Activated T-cell treated with anti-CD3 and anti-CD28 coated beads for 24 hours (primary cell): ENCODE measurements at regions not wholly inside any gene's neighbourhood (a gene's known extent, or its start where the extent isn't known, plus 50 kb on each side); places are given as distances from the start of the nearest gene placed in this dataset.
"Not testable (repeated sequence)": the region's sequence is repeated elsewhere in the genome, so short reads cannot be mapped to it uniquely, and the experiment has no call there.

Experiments used
- DNase-seq: peaks from one replicate; pipeline ENCODE4 v3.0.0-alpha.2; 2020; ENCODE audit warnings: low read depth

DNA sequence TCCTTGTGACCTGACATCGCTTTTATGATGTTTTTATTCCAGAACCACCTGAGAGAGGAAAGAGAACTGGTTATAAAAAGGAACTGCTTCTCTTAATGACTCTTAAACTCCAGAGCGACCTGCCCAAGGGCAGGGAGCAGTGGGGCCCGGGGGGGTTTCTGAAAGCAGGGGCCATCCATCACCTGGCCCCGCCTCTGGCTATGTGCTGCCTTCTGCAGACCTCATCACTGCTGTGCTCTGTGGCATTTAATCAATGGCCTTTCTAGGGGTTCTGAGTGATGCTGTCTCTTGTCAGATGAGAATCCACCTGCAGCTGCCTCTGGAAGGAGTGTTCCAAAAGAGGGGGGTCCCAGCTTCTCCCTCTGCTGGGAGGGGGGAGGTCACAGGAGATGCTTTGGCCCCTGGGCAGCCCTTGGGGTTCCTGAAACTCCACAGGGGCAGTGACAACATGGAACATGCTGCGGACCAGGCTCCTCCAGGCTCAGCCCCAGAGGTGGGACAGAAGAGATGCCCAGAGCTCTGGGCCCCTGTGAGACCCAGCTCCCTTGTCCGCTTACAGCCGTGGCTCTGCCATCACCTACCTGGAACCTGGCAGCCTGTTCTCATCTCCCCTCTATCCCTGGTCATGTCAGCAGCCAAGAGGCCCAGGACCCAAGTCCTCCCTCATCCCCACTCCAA, 177.1 kb upstream of the SULF2 start:
- DNase-seq: no peak

DNA sequence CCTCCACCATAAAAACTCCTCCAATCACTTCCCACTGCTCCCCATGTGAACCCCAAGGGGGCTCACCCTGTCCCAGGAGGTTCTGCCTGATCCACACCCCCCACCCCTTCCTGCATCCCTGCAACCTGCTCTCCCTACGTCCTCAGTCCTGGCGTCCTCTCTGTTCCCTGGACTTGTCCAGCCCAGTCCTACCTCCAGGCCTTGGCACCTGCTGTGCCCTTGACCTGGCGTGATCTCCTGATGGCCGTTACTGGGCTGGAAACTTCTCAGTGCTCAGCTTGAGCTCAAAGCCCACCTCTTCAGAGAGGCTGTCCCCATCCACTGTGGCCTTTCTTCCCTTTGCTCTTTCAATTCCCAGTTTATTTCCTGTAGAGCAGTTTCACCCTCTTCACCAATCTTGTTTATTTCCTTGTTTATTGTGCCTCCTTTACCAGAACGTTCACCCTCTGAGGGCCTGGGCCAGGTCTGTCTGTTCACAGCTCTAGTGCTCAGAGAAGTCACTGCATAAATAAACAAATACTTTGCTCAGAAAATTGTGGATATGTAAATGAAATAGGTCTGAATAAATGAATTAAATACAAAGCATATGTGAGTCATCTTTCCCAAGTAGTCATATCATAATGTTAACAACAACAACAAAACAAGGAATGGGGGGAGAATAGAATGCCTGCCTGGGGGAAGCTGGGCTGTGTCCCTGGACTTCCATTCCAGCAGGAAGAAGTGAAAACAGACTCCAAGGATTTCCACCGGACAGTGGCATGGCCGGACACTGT, 175.7 kb upstream of the SULF2 start:
- no peak for DNase-seq

DNA sequence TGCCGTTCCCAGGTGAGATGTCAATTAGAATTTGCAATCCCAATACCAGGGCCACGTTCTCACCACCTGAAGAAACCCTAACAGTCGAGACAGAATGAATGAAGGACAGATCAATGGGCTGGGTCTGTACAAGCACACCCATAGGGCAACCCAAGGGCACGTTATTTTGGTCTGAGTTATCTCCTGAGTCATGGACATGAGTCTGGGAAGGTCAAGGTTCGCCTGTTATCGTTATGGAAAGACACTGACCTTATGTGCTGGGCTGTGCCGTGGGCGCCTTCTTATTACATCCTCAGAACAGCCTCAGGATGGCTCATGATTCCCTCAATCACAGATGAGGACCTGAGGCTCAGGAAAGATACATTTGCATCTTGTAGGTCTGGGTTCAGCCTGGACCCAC, 175.0 kb upstream of the SULF2 start:
- DNase-seq: no peak

DNA sequence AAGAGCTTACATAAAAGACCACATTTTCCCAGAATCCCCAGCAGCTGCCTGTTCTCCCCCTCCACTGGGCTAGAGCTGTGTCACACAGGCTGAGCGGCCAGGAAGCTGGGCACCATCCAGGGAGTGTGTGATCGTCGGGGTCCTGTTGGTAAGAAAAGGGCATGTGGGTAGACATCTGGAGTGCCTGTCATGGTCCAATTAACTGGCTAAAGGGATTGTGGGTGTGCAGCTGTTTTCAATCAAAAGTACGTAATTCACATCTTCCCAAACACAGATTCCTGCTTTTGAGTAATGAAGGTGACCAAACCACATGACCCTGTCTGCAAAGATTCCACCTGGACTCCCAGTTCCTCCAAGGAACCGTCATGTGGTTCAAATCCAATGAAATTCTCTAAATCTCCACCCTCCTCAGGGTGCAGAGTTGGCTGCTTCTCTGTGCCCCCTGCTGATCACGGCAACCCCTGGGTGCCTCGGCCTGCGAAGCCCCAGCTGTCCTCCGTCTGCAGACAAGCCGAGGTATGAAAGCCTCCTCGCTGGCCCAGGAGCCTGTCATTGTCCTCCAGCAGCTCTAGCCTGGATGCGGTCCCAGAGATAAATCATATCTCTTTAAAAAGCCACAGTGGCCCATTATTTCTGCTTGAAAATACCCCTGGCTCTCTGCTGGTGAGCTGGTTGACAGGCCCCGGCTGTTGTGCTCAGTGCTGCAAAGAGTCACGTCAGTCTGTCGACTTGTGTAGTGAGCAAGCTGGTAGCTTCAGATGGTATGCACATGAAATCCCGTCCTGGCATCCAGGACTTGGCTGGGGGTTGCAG, 172.9 kb upstream of the SULF2 start:
- DNase-seq: not testable (repeated sequence)

DNA sequence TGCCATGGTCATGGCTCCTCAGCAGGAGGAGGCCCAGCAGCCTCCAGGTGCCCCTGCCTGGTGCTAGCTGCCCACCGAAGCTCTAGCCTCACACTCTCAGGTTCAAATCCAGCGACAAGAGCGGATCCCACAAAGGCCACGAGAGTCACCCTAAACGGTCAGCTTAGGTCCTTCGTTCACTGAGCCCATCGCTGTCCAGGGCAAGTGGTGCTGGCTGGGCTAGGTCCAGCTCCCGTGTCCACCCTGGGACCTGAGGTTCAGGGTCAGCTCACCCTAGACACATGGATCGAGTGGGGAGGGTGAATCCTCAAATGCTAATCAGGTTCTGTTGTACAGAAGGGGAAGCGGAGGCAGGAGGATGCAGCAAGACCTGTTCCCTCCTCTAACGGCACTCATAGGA, 171.9 kb upstream of the SULF2 start:
- no peak for DNase-seq

DNA sequence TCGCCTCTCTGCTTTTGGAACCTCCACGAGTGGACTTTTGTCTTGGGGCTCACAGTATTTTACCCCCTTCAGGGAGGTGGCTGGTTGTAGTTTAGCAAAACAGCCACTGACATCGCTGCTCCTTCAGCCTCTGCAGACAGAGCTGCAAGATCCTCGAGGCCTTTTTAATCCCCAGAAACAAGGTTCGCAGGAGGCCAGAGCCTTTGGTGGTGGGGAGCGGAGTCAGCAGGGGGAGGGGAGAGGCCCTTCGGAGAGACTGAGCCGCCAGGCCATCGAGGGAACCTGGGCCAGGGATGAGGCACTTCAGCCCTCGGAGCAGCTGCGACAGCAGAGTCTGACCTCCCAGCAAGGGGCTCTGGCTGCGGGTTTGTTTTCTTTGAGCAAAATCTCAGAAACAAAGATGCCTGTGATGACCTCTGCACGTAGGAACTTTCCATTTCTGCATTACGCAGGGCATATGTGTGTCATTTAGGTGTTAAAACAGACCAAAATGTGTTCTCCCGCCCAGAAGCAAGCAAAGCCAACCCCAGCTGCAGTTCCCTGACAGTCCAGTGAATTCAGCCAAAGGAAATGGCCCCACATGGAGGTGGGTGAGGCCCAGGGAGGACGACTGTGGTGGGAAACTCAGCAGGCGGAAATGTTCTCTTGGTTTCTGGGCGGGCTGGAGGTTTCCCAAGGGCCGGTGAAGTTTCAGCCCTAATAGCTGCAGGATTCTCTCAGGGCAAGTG, 171.2 kb upstream of the SULF2 start:
- DNase-seq: no peak

DNA sequence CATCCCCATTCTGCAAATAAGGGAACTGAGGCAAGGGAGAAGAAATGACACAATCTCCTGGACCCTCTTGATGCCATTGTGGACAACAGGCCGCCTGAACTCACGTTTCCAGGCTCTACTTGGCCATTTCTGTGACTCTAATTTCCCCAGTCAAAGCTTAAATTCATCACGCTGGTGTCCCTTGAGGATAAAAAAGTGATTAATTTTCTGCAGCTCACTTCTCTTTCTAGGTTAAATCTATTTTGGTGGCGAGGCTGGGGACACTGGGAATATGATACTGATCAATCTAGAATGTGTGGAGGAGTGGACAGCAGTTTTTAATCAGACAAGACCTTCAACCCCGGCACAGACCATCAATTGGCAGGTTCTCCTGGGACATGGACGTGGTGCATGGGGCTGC, 168.2 kb upstream of the SULF2 start:
- DNase-seq: no peak

DNA sequence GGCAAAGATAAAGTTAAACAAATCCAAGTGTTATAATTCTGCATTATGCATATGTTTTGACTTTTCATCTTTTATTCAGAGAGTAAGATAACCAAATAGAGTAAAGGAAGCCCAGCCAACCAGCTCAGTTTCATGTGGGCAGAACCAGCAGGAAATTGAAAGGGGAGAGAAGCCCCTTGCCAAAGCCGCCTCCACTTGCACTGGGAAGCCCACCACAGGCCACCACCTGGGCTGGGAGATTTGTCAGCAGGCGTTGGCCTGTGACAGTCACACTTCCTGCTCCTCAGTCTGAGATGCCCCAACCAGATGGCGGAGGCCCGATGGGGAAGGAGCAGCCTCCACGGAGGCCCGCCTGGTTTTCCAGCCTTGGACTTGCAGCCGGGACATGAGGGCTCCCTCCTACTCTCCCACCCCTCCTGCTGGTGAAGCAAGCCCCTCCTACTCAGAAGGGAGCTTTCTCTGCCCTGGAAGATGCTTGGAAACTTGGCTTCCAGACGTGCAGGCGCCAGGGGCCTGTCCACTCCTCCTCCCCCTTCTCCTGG, 166.8 kb upstream of the SULF2 start:
- no peak for DNase-seq

DNA sequence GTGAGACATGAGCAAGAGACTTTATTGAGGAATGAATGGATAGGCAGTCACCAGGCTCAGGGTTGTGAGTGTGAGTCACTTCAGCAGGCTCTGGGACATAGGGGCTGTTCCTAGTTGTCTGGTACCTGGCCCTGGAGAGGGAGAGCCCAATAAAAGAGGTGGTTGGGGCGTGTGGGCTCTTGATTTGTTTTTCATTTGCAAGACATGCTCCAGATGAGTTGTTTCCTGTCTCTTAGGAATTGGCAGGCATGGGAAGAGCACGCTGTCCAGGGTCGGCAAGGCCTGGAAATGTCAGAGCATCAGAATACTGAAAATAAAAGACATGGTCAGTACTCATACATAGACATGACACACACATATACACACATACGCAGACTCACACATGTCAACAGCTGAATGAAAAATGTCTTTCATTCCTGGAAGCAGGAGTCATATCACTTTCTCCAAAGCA, 166.3 kb upstream of the SULF2 start:
- no peak for DNase-seq

DNA sequence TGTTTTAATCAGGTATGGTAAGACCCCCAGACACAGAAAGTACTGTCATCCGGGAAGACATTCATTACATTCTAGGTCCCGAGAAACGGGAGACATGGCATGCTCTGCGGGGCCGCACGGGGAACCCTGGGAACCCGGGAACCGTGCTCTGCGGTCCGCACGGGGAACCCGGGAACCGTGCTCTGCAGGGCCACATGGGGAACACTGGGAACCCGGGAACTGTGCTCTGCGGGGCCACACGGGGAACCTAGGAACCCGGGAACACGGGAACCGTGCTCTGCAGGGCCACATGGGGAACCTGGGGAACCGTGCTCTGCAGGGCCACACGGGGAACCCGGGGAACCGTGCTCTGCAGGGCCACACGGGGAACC, 165.6 kb upstream of the SULF2 start:
- DNase-seq: no peak

DNA sequence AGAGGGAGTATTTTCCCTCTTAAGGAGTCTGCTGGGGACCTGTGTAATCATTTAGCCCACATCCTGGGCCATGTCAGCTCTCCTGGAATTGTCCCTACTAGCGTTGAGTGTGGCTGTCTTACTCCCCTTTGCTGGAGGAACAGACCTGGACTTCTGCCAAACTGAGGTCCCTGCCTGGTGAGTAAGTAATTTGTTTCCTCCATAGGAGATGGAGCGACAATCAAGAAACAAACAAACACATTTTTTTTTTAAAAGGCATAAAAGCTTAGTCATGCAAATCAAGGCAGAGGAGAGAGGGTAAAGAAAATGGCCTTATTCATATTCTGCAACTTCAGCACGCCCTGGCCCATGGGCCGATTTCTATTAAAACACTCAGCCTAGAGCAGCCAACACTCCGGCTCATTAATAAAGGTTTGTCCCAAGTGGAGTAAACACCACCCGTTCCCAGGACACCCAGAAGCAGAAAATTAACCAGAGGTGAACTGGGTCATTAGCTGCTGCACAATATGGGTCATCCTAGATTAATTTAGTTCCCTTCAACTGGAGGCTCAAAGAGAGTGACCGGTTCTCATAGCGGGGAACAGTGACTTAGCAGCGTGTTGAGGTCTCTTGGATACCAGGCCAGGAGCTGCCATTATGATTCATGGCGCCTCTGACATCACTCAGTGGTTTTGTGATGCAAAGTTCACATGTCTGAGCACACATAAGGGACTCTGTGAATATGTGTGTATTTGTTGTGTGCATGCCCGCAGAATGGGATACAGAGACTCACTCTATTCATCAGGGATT, 165.0 kb upstream of the SULF2 start:
- no peak for DNase-seq

DNA sequence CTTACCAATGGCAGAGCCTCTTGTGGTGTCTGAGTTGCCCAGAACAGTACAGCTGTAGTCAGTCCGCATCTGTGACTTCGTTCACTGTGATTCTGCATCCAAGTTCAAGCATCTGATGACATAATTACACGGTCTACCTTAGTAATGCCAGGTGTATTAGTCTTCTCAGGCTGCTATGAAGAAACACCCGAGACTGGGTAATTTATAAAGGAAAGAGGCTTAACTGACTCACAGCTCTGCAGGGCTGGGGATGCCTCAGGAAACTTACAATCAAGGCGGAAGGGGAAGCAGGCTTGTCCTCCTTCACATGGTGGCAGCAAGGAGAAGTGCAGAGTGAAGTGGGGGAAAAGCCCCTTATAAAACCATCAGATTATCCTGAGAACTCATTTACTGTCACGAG, 163.9 kb upstream of the SULF2 start:
- DNase-seq: no peak

DNA sequence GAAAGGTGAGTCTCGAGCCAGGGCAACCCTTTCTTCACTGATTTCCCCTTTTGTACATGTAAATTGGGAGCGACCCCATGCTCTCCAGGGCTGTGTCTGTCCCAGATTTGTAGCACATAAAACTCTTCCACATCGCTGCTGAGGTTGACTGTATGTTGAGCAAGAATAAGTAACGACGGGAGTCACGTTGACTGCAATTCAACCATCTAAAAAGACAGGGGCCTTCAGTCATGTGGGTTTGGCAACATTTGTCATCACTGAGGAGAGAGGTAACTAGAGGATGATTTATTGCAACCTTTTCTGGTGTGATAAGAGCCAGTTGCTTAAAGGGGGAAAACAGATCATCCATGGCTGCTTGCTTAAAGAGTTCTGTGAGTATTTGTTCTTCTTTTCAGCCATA, 159.4 kb upstream of the SULF2 start:
- no peak for DNase-seq

DNA sequence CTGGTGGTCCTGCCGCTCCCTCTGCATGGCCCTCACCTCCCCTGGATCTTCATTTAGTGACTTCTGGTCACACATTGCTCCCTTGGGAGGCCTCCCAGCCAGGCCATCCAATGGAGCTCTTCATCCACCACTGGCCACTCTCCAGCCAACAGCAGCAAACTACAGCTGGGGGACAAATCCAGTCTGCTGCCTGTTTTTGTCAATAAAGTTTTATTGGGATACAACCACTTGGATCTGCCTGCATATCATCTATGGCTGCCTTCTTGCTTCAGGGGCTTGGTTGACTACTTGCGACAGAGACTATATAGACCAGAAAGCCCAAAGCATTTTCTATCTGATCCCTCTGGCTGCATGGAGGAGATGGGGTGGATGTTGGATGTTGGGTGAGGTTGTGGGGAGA, 156.6 kb upstream of the SULF2 start:
- DNase-seq: no peak

DNA sequence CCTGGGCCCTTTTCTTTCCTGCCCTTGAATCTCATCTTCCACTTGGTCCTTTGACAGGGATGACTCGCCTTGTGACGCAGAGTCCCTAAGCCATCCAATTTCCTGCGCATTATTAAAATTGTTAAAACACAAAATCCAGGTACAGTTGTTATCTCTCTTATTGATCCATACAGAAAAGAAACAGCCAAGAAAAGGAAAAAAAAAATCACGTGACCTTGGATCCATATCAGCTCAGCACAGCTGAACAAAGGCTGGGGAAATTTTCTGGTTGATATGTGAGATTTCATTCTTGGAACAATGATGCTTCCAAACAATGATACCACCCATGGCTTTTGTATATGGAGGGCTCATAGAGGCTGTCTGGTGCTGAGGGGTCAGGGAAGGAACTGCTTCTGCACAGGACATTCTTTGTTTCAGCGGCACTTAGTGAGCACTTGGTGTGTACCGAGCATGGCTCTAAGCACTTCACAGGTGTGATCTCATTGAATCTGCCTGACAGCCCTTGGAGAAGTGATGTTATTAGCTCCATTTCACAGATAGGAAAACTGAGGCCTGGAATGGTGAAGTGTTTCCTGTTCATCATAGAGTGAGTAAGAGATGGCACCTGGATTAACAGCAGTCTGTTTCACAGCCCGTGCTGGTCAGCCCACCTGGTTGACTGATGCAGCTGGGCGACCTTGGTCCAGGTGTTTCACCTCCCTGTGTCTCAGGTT, 155.0 kb upstream of the SULF2 start:
- DNase-seq: no peak

DNA sequence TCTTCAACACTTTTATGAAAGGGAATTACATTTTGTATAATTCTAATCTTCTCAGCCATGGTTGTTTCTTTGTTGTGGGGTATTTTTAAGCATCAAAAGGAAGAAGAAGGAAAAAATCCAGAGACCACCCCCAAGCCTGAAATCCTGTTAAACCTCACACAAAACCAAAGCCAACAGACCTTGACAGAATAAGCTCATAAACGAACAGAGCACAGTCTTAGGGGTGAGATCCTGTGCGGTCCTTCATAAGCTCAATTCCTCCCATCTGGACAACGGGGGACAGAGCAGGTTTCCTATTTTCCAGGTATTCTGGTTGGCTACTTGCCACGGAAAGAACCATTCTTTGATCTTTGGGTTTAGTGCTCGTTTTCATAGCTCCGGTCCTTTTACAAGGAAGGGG, 151.3 kb upstream of the SULF2 start:
- DNase-seq: no peak

DNA sequence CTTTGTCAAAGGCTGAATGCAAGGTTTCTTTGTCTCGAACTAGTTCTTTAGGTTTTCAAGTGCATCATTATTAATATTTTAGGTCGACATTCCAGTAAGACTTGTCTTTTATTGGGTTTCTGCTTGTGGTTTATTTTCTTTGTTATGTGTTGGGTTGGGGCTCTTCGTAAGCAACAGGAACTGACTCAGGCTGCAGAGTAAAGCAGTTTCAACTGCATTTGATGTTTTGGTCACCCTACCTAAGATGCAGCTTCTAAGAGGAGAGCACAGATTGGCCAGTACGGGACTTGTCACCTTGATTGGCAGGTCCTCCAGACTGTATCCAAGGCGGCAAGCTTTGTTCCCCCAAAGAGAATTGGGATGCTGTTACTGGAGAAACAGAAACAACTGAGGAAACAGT, 149.5 kb upstream of the SULF2 start:
- DNase-seq: no peak

DNA sequence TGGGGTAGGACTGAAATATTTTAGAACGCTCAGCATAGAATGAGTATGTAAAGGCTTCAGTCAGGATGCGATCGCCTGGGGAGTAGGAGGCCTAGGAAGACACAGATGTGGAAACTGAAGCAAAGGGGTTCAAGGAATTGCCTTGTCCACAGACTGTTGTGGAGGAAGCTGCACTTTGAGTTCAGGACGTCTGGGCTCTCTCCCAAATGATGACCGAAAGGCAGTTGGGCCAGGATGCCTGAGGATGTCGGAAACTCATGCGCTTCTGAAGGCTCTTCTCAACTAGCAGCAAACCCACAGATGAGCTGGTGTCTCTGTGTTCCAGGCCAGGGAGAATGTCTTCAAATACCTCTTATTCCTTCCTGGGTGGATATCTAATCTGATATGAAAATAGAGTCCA, 146.2 kb upstream of the SULF2 start:
- DNase-seq: no peak

DNA sequence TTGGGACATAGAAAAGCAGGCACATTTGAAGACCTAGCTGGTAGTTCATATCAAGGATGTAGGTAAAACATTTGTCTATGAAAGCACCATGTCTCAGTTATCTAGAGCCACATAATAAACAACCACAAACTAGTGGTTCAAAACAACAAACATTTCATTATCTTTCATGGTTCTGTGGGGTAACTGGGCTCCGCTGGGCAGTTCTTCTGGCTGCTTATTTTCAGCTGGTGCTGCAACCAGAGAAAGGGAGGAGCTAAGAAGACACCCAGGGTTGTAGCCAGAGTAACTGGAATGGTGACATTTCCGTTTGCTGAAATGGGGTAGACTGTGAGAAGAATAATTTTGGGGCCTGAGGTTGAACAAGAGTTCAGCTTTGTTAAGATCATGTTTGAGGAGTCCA, 145.7 kb upstream of the SULF2 start:
- DNase-seq: no peak

DNA sequence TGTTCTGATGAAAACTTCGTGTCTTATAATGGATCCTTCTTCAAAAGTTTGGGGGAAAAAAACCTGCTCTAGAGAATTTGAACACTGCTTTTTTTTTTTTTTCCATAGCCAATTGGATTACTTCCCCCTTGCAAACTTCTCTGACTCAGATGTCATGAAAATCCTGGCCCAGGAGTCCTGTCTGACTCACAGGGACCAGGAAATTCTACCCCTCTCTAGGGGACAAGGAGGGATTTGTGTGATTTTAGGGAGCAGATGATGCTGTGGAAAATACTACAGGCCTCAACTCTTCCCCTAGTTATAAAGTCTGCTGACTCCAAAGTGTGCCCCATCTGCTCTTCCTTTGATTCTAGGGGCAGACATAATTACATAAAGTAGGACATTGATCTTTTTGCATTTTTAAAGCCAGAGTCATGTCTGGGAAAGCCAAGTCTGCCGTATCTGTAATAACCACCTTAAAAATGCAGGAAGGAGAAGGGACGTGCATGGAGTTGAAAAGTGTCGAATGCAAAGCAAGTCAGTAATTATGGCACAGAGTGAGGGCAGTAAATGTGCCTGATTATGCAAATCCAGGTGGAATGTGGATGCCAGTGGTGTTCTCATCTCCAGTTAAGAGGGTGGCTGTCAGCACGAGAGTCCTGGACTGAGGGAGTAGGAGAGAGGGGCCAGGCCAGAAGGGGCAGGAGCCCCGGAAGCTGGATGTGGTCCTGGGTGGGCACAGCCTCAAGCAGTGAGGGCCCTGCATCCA, 144.3 kb upstream of the SULF2 start:
- DNase-seq: no peak
